Adrenal gland (tissue), 9 donors: ENCODE measurements at regions not wholly inside any gene's neighbourhood (a gene's known extent, or its start where the extent isn't known, plus 50 kb on each side); places are given as distances from the start of the nearest gene placed in this dataset.

Experiments used
- DNase-seq, 7 donors: peaks; one replicate each; pipeline ENCODE4 v3.0.0-alpha.2; 2019 to 2020
- H3K27ac ChIP-seq, 5 donors: fragments of 200-600 bp; sonication (generic) in 4 of 5; 1 replicate in 3 of 5; 2 replicates in 2 of 5; pipeline versions ENCODE4 v1.5.1 to v1.8.0; 2016 to 2020; ENCODE audit warnings: mild to moderate bottlenecking in 1 of 5
- H3K27me3 ChIP-seq: fragments of 200-600 bp; 2 replicates; pipeline ENCODE4 v1.8.0; 2021
- H3K36me3 ChIP-seq, 2 donors: fragments of 200-600 bp; replicated peaks in 1 of 2; 1 replicate in 1 of 2; 2 replicates in 1 of 2; pipeline versions ENCODE4 v1.5.1 to v1.8.0; 2018 to 2022
- H3K4me1 ChIP-seq, 2 donors: fragments of 200-600 bp; replicated peaks in 1 of 2; 1 replicate in 1 of 2; 2 replicates in 1 of 2; pipeline versions ENCODE4 v1.5.1 to v1.8.0; 2018 to 2021
- H3K4me3 ChIP-seq, 4 donors: fragments of 200-600 bp; sonication (generic) in 3 of 4; one replicate each; pipeline ENCODE4 v1.5.1; 2016 to 2018
- H3K9me3 ChIP-seq, 3 donors: fragments of 200-600 bp; sonication (generic) in 1 of 3; replicated peaks in 1 of 3; 1 replicate in 2 of 3; 2 replicates in 1 of 3; pipeline versions ENCODE4 v1.5.1 to v1.8.0; 2016 to 2021
- CTCF ChIP-seq, 6 experiments: fragments of 450-650 bp in 4 of 6; fragments of 200-600 bp in 2 of 6; sonication (generic) in 1 of 6; IDR thresholded peaks; 1 replicate in 5 of 6; 2 replicates in 1 of 6; pipeline versions ENCODE4 v1.5.1 to v1.8.0; 2016 to 2021; ENCODE audit warnings: antibody characterized with exemption in 6 of 6, mild to moderate bottlenecking in 2 of 6, moderate library complexity in 1 of 6
- POLR2A ChIP-seq, 2 donors: fragments of 450-650 bp; IDR thresholded peaks; one replicate each; pipeline ENCODE4 v1.6.1; 2017; ENCODE audit warnings: antibody characterized with exemption in 2 of 2, mild to moderate bottlenecking in 2 of 2, moderate library complexity in 1 of 2
- WGBS, 4 donors: extraction: QIAGEN DNeasy Blood & Tissue Kit in 2 of 4; methylation state at CpG; one replicate each; pipeline versions ENCODE4 v1.1.5 to v1.1.7; 2013 to 2017; 5-methylcytosine and 5-hydroxymethylcytosine counted together
- intact Hi-C, 2 donors: fragments of 100-400 bp; cut with DNase I; formaldehyde crosslinking; loops; one replicate each; pipeline versions ENCODE4 v1.14.1 to v1.15.0; 2022 to 2023
- donor health status: healthy with polysubstance abuse.
- donor health status: Bipolar disorder and iron deficiency.
- donor health status: DM: yes; HTN: yes; CAD: no.
- donor health status: DM: no; HTN: no; CAD: no.
- donor health status: DM: no; HTN: no; CAD: no.

DNA sequence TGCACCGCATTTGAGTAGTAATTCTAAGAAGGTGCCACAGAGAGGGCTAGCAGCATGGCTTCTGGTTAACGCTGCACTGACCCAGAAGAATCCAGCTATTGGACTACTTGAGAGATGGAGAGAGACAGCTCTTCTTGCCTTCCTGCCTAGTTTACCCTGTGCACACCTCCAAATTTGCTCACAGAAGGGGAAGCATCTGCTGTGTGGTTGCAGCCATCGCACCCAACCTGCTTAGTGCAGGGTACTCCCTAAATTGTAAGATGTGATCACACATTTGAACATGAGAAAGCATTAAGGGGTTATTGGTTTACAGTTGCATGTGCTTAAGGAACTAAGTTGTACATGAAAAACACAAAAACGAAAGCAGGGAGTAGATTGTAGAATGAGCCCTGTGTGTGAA is 122.1 kb downstream of the FOXB1 start:
- no peak overlapping the region for H3K27ac ChIP-seq
- WGBS, 4 donors = 71 to 89% (median 86%) methylated on average over 4 of the region's 4 CpGs
- no peaks in the 10 kb centered on the region for H3K27me3 ChIP-seq
- intact Hi-C loops = no loop called here
- H3K4me1 ChIP-seq = peaks cover 0 to 13% of the 10 kb centered on the region in 2 donors
- no peak for DNase-seq
- TF ChIP-seq CTCF (IDR thresholded peaks at IDR 0.05) = no peak
- TF ChIP-seq POLR2A (IDR thresholded peaks at IDR 0.05) = no peak
- no peaks in the 10 kb centered on the region for H3K9me3 ChIP-seq
- H3K36me3 ChIP-seq = no peaks in the 10 kb centered on the region
- H3K4me3 ChIP-seq = no peak overlapping the region

DNA sequence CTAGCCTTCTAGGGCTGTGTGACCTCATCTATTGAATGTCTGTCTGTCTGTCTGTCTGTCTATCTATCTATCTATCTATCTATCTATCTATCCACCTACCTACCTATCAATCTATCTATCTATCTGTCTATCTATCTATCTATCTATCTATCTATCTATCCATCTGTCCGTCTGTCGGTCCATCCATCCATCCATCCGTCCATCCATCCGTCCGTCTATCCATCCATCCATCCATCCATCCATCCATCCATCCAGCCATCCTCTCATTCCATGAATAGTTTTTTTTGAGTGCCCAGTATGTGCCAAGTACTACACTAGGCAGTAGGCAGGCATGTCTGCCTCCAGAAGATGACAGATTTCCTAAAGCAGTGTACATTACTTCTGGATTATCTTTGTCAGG is 122.5 kb downstream of the FOXB1 start:
- H3K4me3 ChIP-seq = no peak overlapping the region
- H3K9me3 ChIP-seq = no peaks in the 10 kb centered on the region
- no peak for TF ChIP-seq POLR2A (IDR thresholded peaks at IDR 0.05)
- no peak for TF ChIP-seq CTCF (IDR thresholded peaks at IDR 0.05)
- no peaks in the 10 kb centered on the region for H3K27me3 ChIP-seq
- H3K4me1 ChIP-seq = peaks cover 0 to 13% of the 10 kb centered on the region in 2 donors
- H3K36me3 ChIP-seq = no peaks in the 10 kb centered on the region
- intact Hi-C loops = no loop called here
- DNase-seq = no peak
- H3K27ac ChIP-seq = no peak overlapping the region
- WGBS, 4 donors = 77 to 89% (median 84%) methylated on average over 5 of the region's 5 CpGs

DNA sequence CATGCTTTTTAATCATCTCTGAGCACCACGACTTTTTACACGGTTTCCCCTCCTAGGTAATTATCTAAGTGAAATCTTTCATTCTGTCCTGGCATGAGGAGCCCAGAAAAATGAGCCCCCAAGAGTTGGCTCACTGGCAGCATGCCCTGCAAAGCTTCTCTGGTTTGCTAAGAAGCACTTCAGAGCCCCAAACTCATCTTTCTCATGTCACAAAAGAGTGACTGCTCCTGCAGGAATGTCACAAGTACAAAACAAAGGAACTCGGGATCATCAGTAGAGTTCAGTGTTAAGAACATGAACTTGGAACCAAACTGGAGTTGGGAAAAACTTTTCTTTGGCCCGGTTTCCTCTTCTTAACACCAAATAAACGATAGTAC is 123.9 kb downstream of the FOXB1 start:
- no peaks in the 10 kb centered on the region for H3K36me3 ChIP-seq
- peak in 5 of 7 donors; percentile 17 to 28 (median 19) for DNase-seq
- peak overlapping the region in 3 of 5 donors; percentile 65 to 72 (median 69) for H3K27ac ChIP-seq
- intact Hi-C loops = no loop called here
- no peaks in the 10 kb centered on the region for H3K27me3 ChIP-seq
- no peak for TF ChIP-seq CTCF (IDR thresholded peaks at IDR 0.05)
- no peak for TF ChIP-seq POLR2A (IDR thresholded peaks at IDR 0.05)
- peak overlapping the region in 2 of 4 donors; percentile 48 to 58 for H3K4me3 ChIP-seq
- H3K4me1 ChIP-seq = peaks cover 0 to 13% of the 10 kb centered on the region in 2 donors
- no peaks in the 10 kb centered on the region for H3K9me3 ChIP-seq
- 3 to 11% (median 7%) methylated on average over 5 of the region's 5 CpGs for WGBS, 4 donors

GRCh38 chr15:60128710-60129109 is 124.6 kb downstream of the FOXB1 start:
- Histone ChIP-seq H3K9me3 (no peaks in the 10 kb centered on the region), H3K4me1 (peaks cover 0 to 13% of the 10 kb centered on the region in 2 donors), H3K27me3 (no peaks in the 10 kb centered on the region), H3K27ac (no peak overlapping the region), H3K4me3 (no peak overlapping the region), H3K36me3 (no peaks in the 10 kb centered on the region)
- TF ChIP-seq CTCF (IDR thresholded peaks at IDR 0.05) (no peak), POLR2A (IDR thresholded peaks at IDR 0.05) (no peak)
- WGBS, 4 donors = 46 to 59% (median 51%) methylated on average over 5 of the region's 5 CpGs
- no peak for DNase-seq
- intact Hi-C loops = no loop called here
